GM18499 (cell line): ENCODE measurements at regions not wholly inside any gene's neighbourhood (a gene's known extent, or its start where the extent isn't known, plus 50 kb on each side); places are given as distances from the start of the nearest gene placed in this dataset.

Source experiments
- ATAC-seq: cut with Tn5 transposase; IDR thresholded peaks from one replicate; pipeline ENCODE4 v1.9.1; 2021; ENCODE audit warnings: moderate number of reproducible peaks; ENCODE audit not compliant: insufficient read depth, unreplicated experiment

GRCh38 chr7:142383841-142384492 lies 126.1 kb upstream of the PRSS58 start:
- ATAC-seq = no peak

GRCh38 chr7:142381727-142382390 lies 124.0 kb upstream of the PRSS58 start:
- ATAC-seq = no peak

GRCh38 chr7:142380069-142380468 lies 122.2 kb upstream of the PRSS58 start:
- no peak for ATAC-seq

GRCh38 chr7:142379201-142379885 lies 121.5 kb upstream of the PRSS58 start:
- ATAC-seq = no peak

- ATAC-seq = no peak
Observed at GRCh38 chr7:142377567-142377966, 119.7 kb upstream of the PRSS58 start.

GRCh38 chr7:142376356-142376997 lies 118.6 kb upstream of the PRSS58 start:
- no peak for ATAC-seq

GRCh38 chr7:142375710-142376313 lies 118.0 kb upstream of the PRSS58 start:
- no peak for ATAC-seq

- ATAC-seq = no peak
Observed at GRCh38 chr7:142372727-142373126, 114.9 kb upstream of the PRSS58 start.

- ATAC-seq = no peak
Observed at GRCh38 chr7:142371586-142372377, 113.9 kb upstream of the PRSS58 start.

- ATAC-seq = no peak
Observed at GRCh38 chr7:142365410-142365842, 107.6 kb upstream of the PRSS58 start.

GRCh38 chr7:142364551-142364950 lies 106.7 kb upstream of the PRSS58 start:
- ATAC-seq = no peak

- no peak for ATAC-seq
Observed at GRCh38 chr7:142362349-142362748, 104.5 kb upstream of the PRSS58 start.

- ATAC-seq = no peak
Observed at GRCh38 chr7:142359694-142360279, 101.9 kb upstream of the PRSS58 start.

GRCh38 chr7:142357953-142358520 lies 100.2 kb upstream of the PRSS58 start:
- peak; percentile 72 for ATAC-seq

- no peak for ATAC-seq
Observed at GRCh38 chr7:142356166-142356565, 98.3 kb upstream of the PRSS58 start.

GRCh38 chr7:142355328-142355727 lies 97.5 kb upstream of the PRSS58 start:
- no peak for ATAC-seq

GRCh38 chr7:142353147-142354060 lies 95.5 kb upstream of the PRSS58 start:
- no peak for ATAC-seq

GRCh38 chr7:142352543-142352942 lies 94.7 kb upstream of the PRSS58 start:
- ATAC-seq = no peak
